ENCODE measurements at regions not wholly inside any gene's neighbourhood (a gene's known extent, or its start where the extent isn't known, plus 50 kb on each side); places are given as distances from the start of the nearest gene placed in this dataset.

DNA sequence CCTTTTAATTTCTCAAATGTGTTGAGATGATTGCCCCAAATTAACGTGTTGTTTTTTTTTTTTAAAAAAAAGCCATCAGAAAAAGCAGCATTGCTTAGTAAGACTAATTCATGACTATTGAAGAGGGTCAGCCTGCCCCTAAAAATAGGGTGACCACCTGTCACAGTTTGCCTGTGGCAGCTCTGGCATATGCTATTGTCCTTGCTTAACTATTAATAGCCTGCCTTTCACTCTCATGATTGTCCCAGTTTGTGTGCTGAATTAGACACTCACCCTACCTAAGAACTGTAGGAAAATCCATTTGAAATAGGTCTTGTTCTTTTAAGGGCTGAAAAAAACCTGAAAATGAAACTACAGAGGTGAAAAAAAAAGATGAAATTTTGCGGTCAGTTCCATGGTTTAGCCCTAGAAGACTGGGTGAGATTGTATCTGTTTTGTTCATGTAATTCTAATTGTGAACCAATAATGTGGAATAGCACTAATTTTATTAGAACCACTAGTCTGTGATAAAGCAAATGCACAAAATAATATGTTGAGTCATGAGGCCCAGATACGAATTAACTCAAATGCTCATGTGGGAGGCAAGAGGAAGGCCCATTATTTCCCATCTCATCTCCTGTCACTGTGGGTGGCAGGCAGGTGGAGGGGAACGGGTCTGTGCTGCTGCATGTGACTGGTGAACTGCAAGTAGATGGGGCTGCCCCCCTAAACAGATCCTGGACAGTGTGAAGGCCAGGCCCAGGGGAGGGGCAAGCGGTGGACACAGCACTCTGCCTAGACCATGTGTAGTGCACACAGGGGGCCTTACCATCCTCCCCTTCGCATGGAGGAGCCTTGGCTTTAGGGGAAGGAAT lies 265.4 kb upstream of the NFE2L3 start:
- TF ChIP-seq, protein P1, sequence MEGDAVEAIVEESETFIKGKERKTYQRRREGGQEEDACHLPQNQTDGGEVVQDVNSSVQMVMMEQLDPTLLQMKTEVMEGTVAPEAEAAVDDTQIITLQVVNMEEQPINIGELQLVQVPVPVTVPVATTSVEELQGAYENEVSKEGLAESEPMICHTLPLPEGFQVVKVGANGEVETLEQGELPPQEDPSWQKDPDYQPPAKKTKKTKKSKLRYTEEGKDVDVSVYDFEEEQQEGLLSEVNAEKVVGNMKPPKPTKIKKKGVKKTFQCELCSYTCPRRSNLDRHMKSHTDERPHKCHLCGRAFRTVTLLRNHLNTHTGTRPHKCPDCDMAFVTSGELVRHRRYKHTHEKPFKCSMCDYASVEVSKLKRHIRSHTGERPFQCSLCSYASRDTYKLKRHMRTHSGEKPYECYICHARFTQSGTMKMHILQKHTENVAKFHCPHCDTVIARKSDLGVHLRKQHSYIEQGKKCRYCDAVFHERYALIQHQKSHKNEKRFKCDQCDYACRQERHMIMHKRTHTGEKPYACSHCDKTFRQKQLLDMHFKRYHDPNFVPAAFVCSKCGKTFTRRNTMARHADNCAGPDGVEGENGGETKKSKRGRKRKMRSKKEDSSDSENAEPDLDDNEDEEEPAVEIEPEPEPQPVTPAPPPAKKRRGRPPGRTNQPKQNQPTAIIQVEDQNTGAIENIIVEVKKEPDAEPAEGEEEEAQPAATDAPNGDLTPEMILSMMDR (conservative IDR thresholded peaks at IDR 0.05 in 1 of 2, IDR thresholded peaks at IDR 0.05 in 1 of 2; ENCODE audit: low read depth in 1 of 2, low read length in 2 of 2): no peak
- no peak for TF ChIP-seq EZH2 (IDR thresholded peaks at IDR 0.05; ENCODE audit: low read length, missing control alignments)
